ENCODE measurements at regions not wholly inside any gene's neighbourhood (a gene's known extent, or its start where the extent isn't known, plus 50 kb on each side); places are given as distances from the start of the nearest gene placed in this dataset.

DNA sequence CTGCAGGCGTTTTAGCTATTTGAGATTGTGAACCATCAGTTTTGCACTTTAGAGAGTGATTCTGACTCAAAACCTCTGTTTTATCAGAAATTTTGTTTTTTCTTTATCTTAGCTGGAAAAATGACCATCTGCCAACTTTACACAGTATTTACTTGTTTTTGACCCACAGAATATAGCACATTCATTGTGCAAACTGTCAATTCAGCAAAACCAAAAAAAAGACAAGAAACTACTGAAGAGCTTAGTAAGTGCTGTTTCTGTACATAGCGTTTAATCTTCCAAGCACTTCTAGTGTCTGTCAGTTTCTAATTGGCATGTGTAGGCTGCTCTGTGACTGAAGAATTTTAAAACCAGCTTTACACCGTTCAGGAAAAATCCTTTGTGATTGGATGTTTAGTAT is 76.0 kb upstream of the VANGL1 start:
- H3K27me3 ChIP-seq (ENCODE audit: control insufficient read depth in 1 of 2, insufficient read depth in 1 of 2, low read length in 2 of 2) = peaks cover 0 to 7% of the 10 kb centered on the region in 2 experiments
- H2AFZ ChIP-seq (ENCODE audit: low read depth, low read length) = no peak overlapping the region
- H2AK5ac ChIP-seq (ENCODE audit: low read length, severe bottlenecking) = no peak overlapping the region
- no peak for DNase-seq
- H3K36me3 ChIP-seq (ENCODE audit: control insufficient read depth in 1 of 2, insufficient read depth in 2 of 2, low read depth in 1 of 2, low read length in 2 of 2) = no peaks in the 10 kb centered on the region
- H3K79me1 ChIP-seq (replicated peaks; ENCODE audit: low read length, poor library complexity, severe bottlenecking) = no peaks in the 10 kb centered on the region
- no peak overlapping the region for H4K8ac ChIP-seq (ENCODE audit: low read length)
- H2BK15ac ChIP-seq (ENCODE audit: low read depth, poor library complexity, severe bottlenecking) = no peak overlapping the region
- H3K23ac ChIP-seq (ENCODE audit: low read length in 2 of 2) = no peak overlapping the region
- 66% methylated on average over 3 of the region's 3 CpGs for WGBS
- H3K4me2 ChIP-seq (ENCODE audit: low read length, poor library complexity, severe bottlenecking) = no peak overlapping the region
- H2BK5ac ChIP-seq (ENCODE audit: low read depth, low read length, poor library complexity, severe bottlenecking) = no peak overlapping the region
- H3K4ac ChIP-seq (ENCODE audit: low read depth in 1 of 2, low read length in 2 of 2) = no peak overlapping the region
- no peaks in the 10 kb centered on the region for H3K4me1 ChIP-seq (ENCODE audit: control insufficient read depth, insufficient read depth, low read depth, low read length)
- no peak overlapping the region for H3K9ac ChIP-seq (ENCODE audit: low read length)
- H3K27ac ChIP-seq (ENCODE audit: low read length, poor library complexity, severe bottlenecking) = no peak overlapping the region
- no peak overlapping the region for H2BK12ac ChIP-seq (ENCODE audit: low read length in 2 of 2)
- no peak overlapping the region for H3K14ac ChIP-seq (ENCODE audit: low read length in 2 of 2)
- no peak overlapping the region for H3K18ac ChIP-seq (ENCODE audit: low read depth in 1 of 2, low read length in 2 of 2)
- H2BK120ac ChIP-seq (ENCODE audit: low read depth, low read length) = no peak overlapping the region
- H3K4me3 ChIP-seq (ENCODE audit: insufficient read depth in 1 of 2, low read depth in 1 of 2, low read length in 2 of 2) = no peak overlapping the region
- peaks cover 21% of the 10 kb centered on the region for H3K9me3 ChIP-seq (ENCODE audit: control insufficient read depth, low read length)
- H4K91ac ChIP-seq (ENCODE audit: low read length) = no peak overlapping the region

GRCh38 chr1:115565353-115565752 is 76.4 kb upstream of the VANGL1 start:
- no peaks in the 10 kb centered on the region for H3K79me1 ChIP-seq (replicated peaks; ENCODE audit: low read length, poor library complexity, severe bottlenecking)
- H3K4ac ChIP-seq (ENCODE audit: low read depth in 1 of 2, low read length in 2 of 2) = no peak overlapping the region
- peaks cover 0 to 7% of the 10 kb centered on the region in 2 experiments for H3K27me3 ChIP-seq (ENCODE audit: control insufficient read depth in 1 of 2, insufficient read depth in 1 of 2, low read length in 2 of 2)
- H3K18ac ChIP-seq (ENCODE audit: low read depth in 1 of 2, low read length in 2 of 2) = no peak overlapping the region
- no peak overlapping the region for H2BK120ac ChIP-seq (ENCODE audit: low read depth, low read length)
- no peak for DNase-seq
- no peak overlapping the region for H2BK12ac ChIP-seq (ENCODE audit: low read length in 2 of 2)
- H3K9me3 ChIP-seq (ENCODE audit: control insufficient read depth, low read length) = peaks cover 21% of the 10 kb centered on the region
- WGBS = 67% methylated on average over 1 of the region's 3 CpGs
- H3K4me3 ChIP-seq (ENCODE audit: insufficient read depth in 1 of 2, low read depth in 1 of 2, low read length in 2 of 2) = no peak overlapping the region
- no peak overlapping the region for H4K91ac ChIP-seq (ENCODE audit: low read length)
- H3K36me3 ChIP-seq (ENCODE audit: control insufficient read depth in 1 of 2, insufficient read depth in 2 of 2, low read depth in 1 of 2, low read length in 2 of 2) = no peaks in the 10 kb centered on the region
- H3K4me2 ChIP-seq (ENCODE audit: low read length, poor library complexity, severe bottlenecking) = no peak overlapping the region
- H3K4me1 ChIP-seq (ENCODE audit: control insufficient read depth, insufficient read depth, low read depth, low read length) = no peaks in the 10 kb centered on the region
- H4K8ac ChIP-seq (ENCODE audit: low read length) = no peak overlapping the region
- no peak overlapping the region for H2BK15ac ChIP-seq (ENCODE audit: low read depth, poor library complexity, severe bottlenecking)
- no peak overlapping the region for H3K23ac ChIP-seq (ENCODE audit: low read length in 2 of 2)
- no peak overlapping the region for H3K9ac ChIP-seq (ENCODE audit: low read length)
- H2AK5ac ChIP-seq (ENCODE audit: low read length, severe bottlenecking) = no peak overlapping the region
- H3K27ac ChIP-seq (ENCODE audit: low read length, poor library complexity, severe bottlenecking) = no peak overlapping the region
- H2BK5ac ChIP-seq (ENCODE audit: low read depth, low read length, poor library complexity, severe bottlenecking) = no peak overlapping the region
- no peak overlapping the region for H2AFZ ChIP-seq (ENCODE audit: low read depth, low read length)
- no peak overlapping the region for H3K14ac ChIP-seq (ENCODE audit: low read length in 2 of 2)

- Histone ChIP-seq H3K23ac (ENCODE audit: low read length in 2 of 2) (no peak overlapping the region), H3K4ac (ENCODE audit: low read depth in 1 of 2, low read length in 2 of 2) (no peak overlapping the region), H3K27ac (ENCODE audit: low read length, poor library complexity, severe bottlenecking) (no peak overlapping the region), H3K79me1 (replicated peaks; ENCODE audit: low read length, poor library complexity, severe bottlenecking) (no peaks in the 10 kb centered on the region), H2AFZ (ENCODE audit: low read depth, low read length) (no peak overlapping the region), H3K36me3 (ENCODE audit: control insufficient read depth in 1 of 2, insufficient read depth in 2 of 2, low read depth in 1 of 2, low read length in 2 of 2) (no peaks in the 10 kb centered on the region), H3K9me3 (ENCODE audit: control insufficient read depth, low read length) (peaks cover 21% of the 10 kb centered on the region), H2BK120ac (ENCODE audit: low read depth, low read length) (no peak overlapping the region), H2BK12ac (ENCODE audit: low read length in 2 of 2) (no peak overlapping the region), H3K4me3 (ENCODE audit: insufficient read depth in 1 of 2, low read depth in 1 of 2, low read length in 2 of 2) (peak overlapping the region; percentile 47 to 54), H3K4me1 (ENCODE audit: control insufficient read depth, insufficient read depth, low read depth, low read length) (no peaks in the 10 kb centered on the region), H4K8ac (ENCODE audit: low read length) (no peak overlapping the region), H2BK5ac (ENCODE audit: low read depth, low read length, poor library complexity, severe bottlenecking) (no peak overlapping the region), H3K9ac (ENCODE audit: low read length) (peak overlapping the region; percentile 29), H3K14ac (ENCODE audit: low read length in 2 of 2) (no peak overlapping the region), H3K27me3 (ENCODE audit: control insufficient read depth in 1 of 2, insufficient read depth in 1 of 2, low read length in 2 of 2) (peaks cover 0 to 7% of the 10 kb centered on the region in 2 experiments), H4K91ac (ENCODE audit: low read length) (no peak overlapping the region), H2AK5ac (ENCODE audit: low read length, severe bottlenecking) (no peak overlapping the region), H2BK15ac (ENCODE audit: low read depth, poor library complexity, severe bottlenecking) (no peak overlapping the region), H3K4me2 (ENCODE audit: low read length, poor library complexity, severe bottlenecking) (peak overlapping the region; percentile 61), H3K18ac (ENCODE audit: low read depth in 1 of 2, low read length in 2 of 2) (no peak overlapping the region)
- no peak for DNase-seq
- 17% methylated on average over 8 of the region's 25 CpGs for WGBS
Measured at GRCh38 chr1:115564201-115564600, 77.6 kb upstream of the VANGL1 start.

DNA sequence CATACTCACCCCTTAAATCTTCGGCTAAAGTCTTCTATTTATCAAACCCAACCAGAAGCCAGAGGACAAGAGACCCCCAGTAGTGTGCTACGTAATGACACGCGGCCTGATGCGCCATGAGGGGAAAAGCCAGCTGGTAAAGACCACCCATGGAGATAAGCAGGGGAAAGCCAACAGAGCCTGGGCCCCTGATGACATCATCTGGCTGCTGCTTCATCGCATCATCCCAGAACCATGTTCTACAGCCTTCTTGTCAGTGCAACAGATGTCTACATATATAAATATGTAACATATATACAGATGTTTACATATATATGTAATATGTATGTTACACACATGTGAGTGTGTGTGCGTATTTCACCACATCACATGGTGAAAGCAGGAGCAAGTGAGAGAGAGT is 81.7 kb upstream of the VANGL1 start:
- Histone ChIP-seq H3K36me3 (ENCODE audit: control insufficient read depth in 1 of 2, insufficient read depth in 2 of 2, low read depth in 1 of 2, low read length in 2 of 2) (no peaks in the 10 kb centered on the region), H4K8ac (ENCODE audit: low read length) (no peak overlapping the region), H3K9ac (ENCODE audit: low read length) (no peak overlapping the region), H3K23ac (ENCODE audit: low read length in 2 of 2) (no peak overlapping the region), H3K4me2 (ENCODE audit: low read length, poor library complexity, severe bottlenecking) (no peak overlapping the region), H3K4me1 (ENCODE audit: control insufficient read depth, insufficient read depth, low read depth, low read length) (peaks cover 1% of the 10 kb centered on the region), H2BK12ac (ENCODE audit: low read length in 2 of 2) (no peak overlapping the region), H3K4me3 (ENCODE audit: insufficient read depth in 1 of 2, low read depth in 1 of 2, low read length in 2 of 2) (no peak overlapping the region), H4K91ac (ENCODE audit: low read length) (no peak overlapping the region), H3K4ac (ENCODE audit: low read depth in 1 of 2, low read length in 2 of 2) (no peak overlapping the region), H3K14ac (ENCODE audit: low read length in 2 of 2) (no peak overlapping the region), H3K79me1 (replicated peaks; ENCODE audit: low read length, poor library complexity, severe bottlenecking) (no peaks in the 10 kb centered on the region), H2BK15ac (ENCODE audit: low read depth, poor library complexity, severe bottlenecking) (no peak overlapping the region), H3K18ac (ENCODE audit: low read depth in 1 of 2, low read length in 2 of 2) (no peak overlapping the region), H2BK120ac (ENCODE audit: low read depth, low read length) (no peak overlapping the region), H3K27ac (ENCODE audit: low read length, poor library complexity, severe bottlenecking) (no peak overlapping the region), H2AFZ (ENCODE audit: low read depth, low read length) (no peak overlapping the region), H2AK5ac (ENCODE audit: low read length, severe bottlenecking) (no peak overlapping the region), H3K27me3 (ENCODE audit: control insufficient read depth in 1 of 2, insufficient read depth in 1 of 2, low read length in 2 of 2) (peaks cover 0 to 7% of the 10 kb centered on the region in 2 experiments), H2BK5ac (ENCODE audit: low read depth, low read length, poor library complexity, severe bottlenecking) (no peak overlapping the region), H3K9me3 (ENCODE audit: control insufficient read depth, low read length) (no peaks in the 10 kb centered on the region)
- WGBS = 33% methylated on average over 3 of the region's 7 CpGs
- no peak for DNase-seq

All from mesenchymal stem cell (in vitro differentiated cells and primary cell).